Cerebellar cortex (tissue), 1 donor: ENCODE measurements at regions not wholly inside any gene's neighbourhood (a gene's known extent, or its start where the extent isn't known, plus 50 kb on each side); places are given as distances from the start of the nearest gene placed in this dataset.
A peak's percentile ranks its signal among the peaks of the same experiment; 100 is the strongest.
"Not testable (repeated sequence)": the region's sequence is repeated elsewhere in the genome, so short reads cannot be mapped to it uniquely, and the experiment has no call there.

Experiments used
- DNase-seq: peaks from one replicate; pipeline ENCODE4 v3.0.0-alpha.2; 2015; ENCODE audit warnings: low spot score

GRCh38 chr2:185384822-185385560 lies 353.6 kb upstream of the FSIP2 start:
- no peak for DNase-seq

GRCh38 chr2:185388226-185388625 lies 350.4 kb upstream of the FSIP2 start:
- no peak for DNase-seq

DNA sequence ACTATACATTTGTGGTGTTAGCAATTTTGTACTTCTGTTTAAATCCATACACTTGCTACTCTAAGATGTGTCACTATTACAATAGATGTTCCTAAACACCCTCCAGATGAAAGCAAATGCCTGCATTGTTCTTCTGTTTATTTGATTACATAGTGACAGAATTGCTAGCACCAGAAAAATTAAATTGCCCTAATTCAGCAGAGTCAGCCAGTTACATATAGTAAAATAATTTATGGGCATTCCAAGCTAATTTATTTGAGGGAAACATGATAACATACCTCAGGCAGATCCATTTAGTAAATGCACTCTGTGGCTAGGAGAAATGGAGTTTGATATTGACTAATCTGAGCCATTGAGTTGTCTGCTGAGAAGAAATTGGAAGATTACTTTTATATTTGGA lies 347.1 kb upstream of the FSIP2 start:
- DNase-seq, result no peak

- DNase-seq, result no peak
Observed at GRCh38 chr2:185393091-185393490, 345.5 kb upstream of the FSIP2 start.

GRCh38 chr2:185402474-185402873 lies 336.1 kb upstream of the FSIP2 start:
- DNase-seq, result no peak

DNA sequence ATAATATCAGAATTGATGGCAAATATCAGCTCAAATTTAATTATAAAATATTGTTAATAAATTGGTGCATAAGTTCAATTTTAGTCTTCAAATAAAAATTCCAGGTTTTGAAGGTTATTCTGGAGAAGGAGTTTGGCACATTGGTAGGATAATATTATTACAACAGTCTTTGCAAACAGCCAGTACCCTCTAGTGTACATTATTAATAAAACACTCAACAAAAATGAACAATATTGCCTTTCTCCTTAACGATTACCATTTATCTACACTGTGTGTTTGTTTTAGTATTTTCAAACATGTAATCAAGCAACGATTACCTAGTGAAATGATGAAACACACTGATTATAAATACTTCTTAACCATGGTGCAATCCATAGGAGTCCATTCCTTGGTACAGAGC lies 334.0 kb upstream of the FSIP2 start:
- peak; percentile 7 for DNase-seq

- DNase-seq, result no peak
Observed at GRCh38 chr2:185417111-185417510, 321.5 kb upstream of the FSIP2 start.

GRCh38 chr2:185417688-185418087 lies 320.9 kb upstream of the FSIP2 start:
- no peak for DNase-seq

DNA sequence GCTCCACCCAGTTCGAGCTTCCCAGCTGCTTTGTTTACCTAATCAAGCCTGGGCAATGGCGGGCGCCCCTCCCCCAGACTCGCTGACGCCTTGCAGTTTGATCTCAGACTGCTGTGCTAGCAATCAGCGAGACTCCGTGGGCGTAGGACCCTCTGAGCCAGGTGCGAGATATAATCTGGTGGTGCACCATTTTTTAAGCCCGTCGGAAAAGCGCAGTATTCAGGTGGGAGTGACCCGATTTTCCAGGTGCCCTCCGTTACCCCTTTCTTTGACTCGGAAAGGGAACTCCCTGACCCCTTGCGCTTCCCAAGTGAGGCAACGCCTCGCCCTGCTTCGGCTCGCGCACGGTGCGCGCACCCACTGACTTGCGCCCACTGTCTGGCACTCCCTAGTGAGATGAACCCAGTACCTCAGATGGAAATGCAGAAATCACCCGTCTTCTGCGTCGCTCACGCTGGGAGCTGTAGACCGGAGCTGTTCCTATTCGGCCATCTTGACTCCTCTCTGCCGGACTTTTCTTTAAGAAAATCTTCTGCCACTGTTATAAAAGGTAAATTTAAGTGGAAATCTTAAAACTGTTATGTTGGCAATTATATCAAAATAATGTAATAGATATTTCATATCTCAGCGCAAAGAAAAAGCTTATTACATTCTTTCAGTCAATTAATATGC lies 313.5 kb upstream of the FSIP2 start:
- DNase-seq, result not testable (repeated sequence)

- DNase-seq, result no peak
Observed at GRCh38 chr2:185428000-185428399, 310.6 kb upstream of the FSIP2 start.

DNA sequence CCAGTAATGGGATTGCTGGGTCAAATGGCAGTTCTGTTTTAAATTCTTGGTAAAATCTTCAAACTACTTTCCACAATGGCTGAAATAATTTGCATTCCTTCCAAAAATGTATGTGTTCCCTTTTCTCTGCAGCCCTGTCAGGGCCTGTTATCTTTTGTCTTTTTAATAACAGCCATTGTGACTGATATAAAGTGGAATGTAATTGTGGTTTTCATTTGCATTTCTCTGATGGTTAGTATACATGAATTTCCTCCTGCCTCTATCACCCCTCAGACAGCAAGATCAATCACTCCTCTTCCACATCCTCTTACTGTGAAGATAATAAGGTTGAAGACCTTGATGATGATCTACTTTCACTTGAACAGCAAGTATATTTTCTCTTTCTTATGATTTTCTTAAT lies 304.8 kb upstream of the FSIP2 start:
- no peak for DNase-seq

- DNase-seq, result no peak
Observed at GRCh38 chr2:185436787-185437372, 301.7 kb upstream of the FSIP2 start.

DNA sequence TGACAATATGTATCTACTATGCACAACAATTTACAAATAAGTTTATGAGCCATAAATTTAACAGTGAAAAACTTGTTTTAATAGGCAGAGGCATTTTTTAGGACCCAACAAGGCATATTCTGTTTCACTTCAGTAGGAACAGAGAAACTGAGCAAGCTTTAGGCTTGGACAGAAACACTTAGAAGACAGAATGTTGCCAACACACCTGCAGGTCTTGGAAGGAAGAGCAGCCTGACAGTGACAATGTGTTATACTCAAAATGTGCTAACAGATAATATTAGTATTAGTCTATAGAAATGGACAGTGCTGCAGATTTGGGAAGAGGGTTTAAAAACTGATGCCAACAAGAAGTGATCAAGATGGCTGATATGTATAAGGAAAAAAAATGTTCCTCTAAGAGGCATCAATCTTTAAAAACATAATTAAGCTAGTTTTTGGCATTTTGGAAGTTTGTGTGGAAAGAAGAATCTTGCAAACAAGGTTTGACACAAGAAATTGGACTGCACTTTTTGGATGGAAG lies 297.1 kb upstream of the FSIP2 start:
- DNase-seq, result peak; percentile 16

DNA sequence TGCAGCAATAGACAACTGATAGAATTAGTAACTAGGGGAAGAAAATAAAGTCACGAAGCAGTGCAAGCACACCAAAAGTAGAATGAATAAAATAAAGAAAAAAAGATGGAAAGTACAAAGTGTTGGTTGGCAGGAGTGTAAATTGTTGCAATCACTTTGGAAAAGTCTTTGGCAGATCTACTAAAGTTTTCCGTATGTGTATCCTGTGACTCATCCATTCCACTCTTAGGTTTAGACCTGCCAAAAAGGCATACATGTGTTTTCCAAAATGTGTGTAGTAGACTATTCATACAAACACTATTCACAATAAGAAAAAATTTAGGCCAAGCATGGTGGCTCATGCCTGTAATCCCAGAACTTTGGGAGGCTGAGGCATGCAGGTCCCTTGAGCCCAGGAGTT lies 282.1 kb upstream of the FSIP2 start:
- no peak for DNase-seq

GRCh38 chr2:185463481-185463880 lies 275.1 kb upstream of the FSIP2 start:
- DNase-seq, result no peak

DNA sequence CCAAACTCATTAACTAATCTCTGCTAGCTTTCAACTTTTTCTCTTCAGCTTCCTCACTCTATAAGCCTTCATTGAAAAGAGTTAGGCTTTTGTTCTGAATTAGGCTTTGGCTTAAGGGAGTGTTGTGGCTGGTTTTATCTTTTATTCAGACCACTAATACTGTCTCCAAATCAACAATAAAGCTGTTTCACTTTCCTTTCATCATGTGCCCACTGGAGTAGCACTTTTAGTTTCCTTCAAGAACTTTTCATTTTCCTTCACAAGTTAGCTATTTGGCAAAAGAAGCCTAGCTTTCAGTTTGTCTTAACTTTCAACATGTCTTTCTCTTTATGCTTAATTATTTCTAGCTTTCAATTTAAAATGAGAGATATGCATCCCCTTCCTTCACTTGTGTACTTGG lies 271.7 kb upstream of the FSIP2 start:
- no peak for DNase-seq

DNA sequence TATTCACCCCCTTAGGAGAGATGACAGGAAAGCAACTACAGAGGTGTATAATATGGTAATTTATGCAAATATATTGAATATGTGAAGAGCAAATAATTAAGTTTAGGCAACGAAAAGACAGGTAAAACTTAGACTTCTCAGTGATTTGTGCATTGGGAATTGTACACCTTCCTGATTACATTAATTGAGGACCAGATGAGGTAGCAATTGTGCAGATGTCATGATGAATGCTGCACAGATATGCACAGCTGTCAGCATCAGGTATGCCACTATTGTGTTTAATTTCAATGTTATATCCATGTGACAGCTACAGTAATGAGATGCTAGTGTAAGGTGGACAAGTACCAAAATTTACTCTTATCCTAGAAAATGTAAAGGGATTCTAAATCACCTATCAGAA lies 267.2 kb upstream of the FSIP2 start:
- no peak for DNase-seq

- no peak for DNase-seq
Observed at GRCh38 chr2:185472574-185472973, 266.0 kb upstream of the FSIP2 start.

GRCh38 chr2:185473838-185474237 lies 264.8 kb upstream of the FSIP2 start:
- no peak for DNase-seq

DNA sequence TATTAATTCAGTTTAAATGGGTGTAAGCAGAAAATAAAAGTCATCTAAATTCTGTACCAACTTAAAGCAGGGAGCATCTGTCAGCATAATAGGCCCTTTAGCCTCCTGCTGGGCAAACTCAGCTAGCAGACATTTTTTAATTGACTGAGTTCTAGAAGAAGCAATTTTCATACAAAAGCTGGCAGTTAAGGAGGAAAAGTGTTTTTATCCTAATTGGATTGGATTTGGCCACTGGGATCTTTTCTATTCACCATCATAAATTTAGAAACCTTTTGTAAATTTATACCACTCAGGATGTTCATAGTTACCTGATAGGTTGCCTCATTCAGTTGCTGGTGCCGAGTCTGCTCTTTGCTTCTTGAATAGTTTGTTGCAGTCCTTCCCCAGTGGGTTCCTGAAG lies 262.7 kb upstream of the FSIP2 start:
- DNase-seq, result peak; percentile 47

GRCh38 chr2:185477452-185477851 lies 261.2 kb upstream of the FSIP2 start:
- DNase-seq, result no peak

DNA sequence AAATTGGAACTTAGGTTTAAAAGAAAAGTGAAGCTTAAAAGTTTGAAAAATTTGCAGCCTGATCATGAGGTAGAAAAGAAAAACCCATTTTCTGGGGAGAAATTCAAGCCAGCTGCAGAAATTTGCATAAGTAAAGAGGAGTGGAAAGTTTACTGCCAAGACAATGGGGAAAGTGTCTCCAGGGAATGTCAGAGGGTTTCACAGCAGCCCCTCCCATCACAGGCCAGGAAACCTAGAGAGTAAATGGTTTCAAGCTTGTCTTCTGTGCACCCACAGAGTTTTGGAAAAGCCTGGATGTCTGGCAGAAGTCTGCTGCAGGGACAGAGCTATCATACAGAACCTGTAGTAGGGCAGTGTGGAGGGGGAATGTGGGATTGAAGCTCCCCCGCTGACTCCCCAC lies 254.0 kb upstream of the FSIP2 start:
- DNase-seq, result no peak

DNA sequence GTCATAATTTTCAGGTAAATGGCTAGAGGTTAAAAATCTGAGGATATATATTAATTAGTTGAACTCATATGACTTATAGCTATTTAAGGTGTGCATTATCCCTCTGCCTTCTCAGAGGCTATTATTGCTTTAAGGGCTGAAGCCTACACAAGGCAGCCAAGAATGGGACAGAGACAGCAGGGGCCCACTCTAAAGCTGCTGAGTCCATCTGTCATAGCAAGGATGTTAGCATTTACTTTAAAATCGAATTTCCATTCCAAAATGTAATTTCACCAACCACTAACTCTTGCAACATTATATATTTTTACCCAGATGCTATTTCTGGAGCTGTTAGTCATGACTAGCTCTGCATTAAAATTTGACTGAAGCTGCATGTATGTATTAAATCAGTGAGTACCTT lies 236.3 kb upstream of the FSIP2 start:
- peak; percentile 82 for DNase-seq
